ENCODE measurements at regions not wholly inside any gene's neighbourhood (a gene's known extent, or its start where the extent isn't known, plus 50 kb on each side); places are given as distances from the start of the nearest gene placed in this dataset.
A peak's percentile ranks its signal among the peaks of the same experiment; 100 is the strongest.

GRCh38 chr3:177673112-177673914 lies 476.0 kb upstream of the TBL1XR1 start:
- H3K4me1 ChIP-seq, result peaks cover 0 to 12% (median 3%) of the 10 kb centered on the region in 6 donors
- 32 to 45% (median 39%) methylated on average over 4 of the region's 4 CpGs for WGBS, 5 donors
- H3K27ac ChIP-seq, result peak overlapping the region in 5 of 8 donors; percentile 23 to 57 (median 52)
- intact Hi-C loops (cut with DNase I; ENCODE audit: low total_unique reads), result no loop called here
- no peak overlapping the region for H3K4me3 ChIP-seq
- no peaks in the 10 kb centered on the region for H3K36me3 ChIP-seq
- H3K9me3 ChIP-seq, result no peaks in the 10 kb centered on the region
- TF ChIP-seq POLR2AphosphoS5 (IDR thresholded peaks at IDR 0.05) (peak in 1 of 3 donors; percentile 58), POLR2A (IDR thresholded peaks at IDR 0.05) (no peak)
- no peak for DNase-seq
- H3K27me3 ChIP-seq (replicated peaks in 1 of 7), result no peaks in the 10 kb centered on the region

GRCh38 chr3:177674186-177674585 lies 476.9 kb upstream of the TBL1XR1 start:
- Histone ChIP-seq H3K27ac (peak overlapping the region in 4 of 8 donors; percentile 7 to 57 (median 42)), H3K27me3 (replicated peaks in 1 of 7) (no peaks in the 10 kb centered on the region), H3K9me3 (no peaks in the 10 kb centered on the region), H3K36me3 (no peaks in the 10 kb centered on the region), H3K4me1 (peaks cover 0 to 15% (median 3%) of the 10 kb centered on the region in 6 donors), H3K4me3 (no peak overlapping the region)
- intact Hi-C loops (cut with DNase I; ENCODE audit: low total_unique reads), result no loop called here
- 90 to 96% (median 93%) methylated on average over 3 of the region's 3 CpGs for WGBS, 5 donors
- DNase-seq, result no peak
- TF ChIP-seq CTCF (IDR thresholded peaks at IDR 0.05 in 8 of 11, conservative IDR thresholded peaks at IDR 0.05 in 3 of 11), result no peak
- no peak for TF ChIP-seq POLR2AphosphoS5 (IDR thresholded peaks at IDR 0.05)
- no peak for TF ChIP-seq POLR2A (IDR thresholded peaks at IDR 0.05)

GRCh38 chr3:177676148-177676547 lies 478.9 kb upstream of the TBL1XR1 start:
- DNase-seq, result no peak

GRCh38 chr3:177676947-177677587 lies 479.8 kb upstream of the TBL1XR1 start:
- 89 to 94% (median 90%) methylated on average over 6 of the region's 6 CpGs for WGBS, 5 donors
- no peak for DNase-seq

More at GRCh38 chr3:177676148-177676547, 478.9 kb upstream of the TBL1XR1 start:
- no peak overlapping the region for H3K4me3 ChIP-seq
- H3K9me3 ChIP-seq, result no peaks in the 10 kb centered on the region
- H3K4me1 ChIP-seq, result peaks cover 1 to 35% (median 12%) of the 10 kb centered on the region in 6 donors
- no peak overlapping the region for H3K27ac ChIP-seq
- H3K36me3 ChIP-seq, result no peaks in the 10 kb centered on the region
- 78 to 88% (median 84%) methylated on average over 3 of the region's 3 CpGs for WGBS, 5 donors
- intact Hi-C loops (cut with DNase I; ENCODE audit: low total_unique reads), result no loop called here
- H3K27me3 ChIP-seq (replicated peaks in 1 of 7), result no peaks in the 10 kb centered on the region
- TF ChIP-seq POLR2A (IDR thresholded peaks at IDR 0.05), result no peak
- no peak for TF ChIP-seq CTCF (IDR thresholded peaks at IDR 0.05 in 8 of 11, conservative IDR thresholded peaks at IDR 0.05 in 3 of 11)
- TF ChIP-seq POLR2AphosphoS5 (IDR thresholded peaks at IDR 0.05), result no peak

More at GRCh38 chr3:177676947-177677587, 479.8 kb upstream of the TBL1XR1 start:
- no peaks in the 10 kb centered on the region for H3K9me3 ChIP-seq
- TF ChIP-seq CTCF (IDR thresholded peaks at IDR 0.05 in 8 of 11, conservative IDR thresholded peaks at IDR 0.05 in 3 of 11) (no peak), POLR2AphosphoS5 (IDR thresholded peaks at IDR 0.05) (no peak), POLR2A (IDR thresholded peaks at IDR 0.05) (no peak)
- no peaks in the 10 kb centered on the region for H3K27me3 ChIP-seq (replicated peaks in 1 of 7)
- H3K4me1 ChIP-seq, result peaks cover 8 to 44% (median 17%) of the 10 kb centered on the region in 6 donors
- intact Hi-C loops (cut with DNase I; ENCODE audit: low total_unique reads), result no loop called here
- H3K36me3 ChIP-seq, result no peaks in the 10 kb centered on the region
- H3K4me3 ChIP-seq, result no peak overlapping the region
- H3K27ac ChIP-seq, result no peak overlapping the region

All from spleen (tissue), 11 donors.